ENCODE measurements at regions not wholly inside any gene's neighbourhood (a gene's known extent, or its start where the extent isn't known, plus 50 kb on each side); places are given as distances from the start of the nearest gene placed in this dataset.

- Histone ChIP-seq H3K9me3 (ENCODE audit: insufficient read depth in 2 of 2, low read depth in 1 of 2, low read length in 1 of 2) (no peaks in the 10 kb centered on the region), H3K36me3 (ENCODE audit: control insufficient read depth in 2 of 4, insufficient read depth in 4 of 4, low read length in 3 of 4) (no peaks in the 10 kb centered on the region), H3K79me2 (ENCODE audit: control insufficient read depth in 1 of 2, insufficient read depth in 2 of 2, low read length in 2 of 2) (no peaks in the 10 kb centered on the region), H3K14ac (ENCODE audit: insufficient read length) (no peak overlapping the region), H4K91ac (replicated peaks; ENCODE audit: insufficient read length, low read length) (no peak overlapping the region), H3K4me1 (replicated peaks in 1 of 4; ENCODE audit: control insufficient read depth in 3 of 4, insufficient read depth in 4 of 4, low read length in 3 of 4) (no peaks in the 10 kb centered on the region), H3K9ac (replicated peaks in 1 of 4; ENCODE audit: extremely low read depth in 1 of 4, low read depth in 3 of 4, low read length in 3 of 4) (no peak overlapping the region), H2BK120ac (replicated peaks; ENCODE audit: low read depth, low read length) (no peak overlapping the region), H3K27me3 (replicated peaks in 1 of 4; ENCODE audit: control insufficient read depth in 3 of 4, extremely low read depth in 1 of 4, insufficient read depth in 3 of 4, low read length in 3 of 4) (no peaks in the 10 kb centered on the region), H2BK20ac (ENCODE audit: low read length) (no peak overlapping the region), H3K23me2 (ENCODE audit: low read depth, low read length) (no peaks in the 10 kb centered on the region), H2AFZ (ENCODE audit: low read length) (no peak overlapping the region), H4K5ac (ENCODE audit: insufficient read length, low read depth, low read length) (no peak overlapping the region), H3K4ac (replicated peaks; ENCODE audit: insufficient read length, low read depth, low read length) (no peak overlapping the region), H4K8ac (ENCODE audit: extremely low read depth, insufficient read depth, low read length) (no peak overlapping the region), H3K4me3 (ENCODE audit: extremely low read depth in 1 of 4, insufficient read depth in 2 of 4, low read depth in 3 of 4, low read length in 4 of 4) (no peak overlapping the region), H2AK5ac (ENCODE audit: low read depth, low read length) (no peak overlapping the region), H3K56ac (replicated peaks; ENCODE audit: insufficient read length, low read depth, low read length) (no peak overlapping the region), H3K18ac (ENCODE audit: extremely low read depth, low read length) (no peak overlapping the region), H3K23ac (ENCODE audit: insufficient read length) (no peak overlapping the region), H2BK5ac (ENCODE audit: low read depth, low read length) (no peak overlapping the region), H3K79me1 (ENCODE audit: low read depth, low read length) (no peaks in the 10 kb centered on the region), H2BK15ac (ENCODE audit: low read length) (no peak overlapping the region), H2BK12ac (ENCODE audit: low read depth, low read length) (no peak overlapping the region), H3K4me2 (ENCODE audit: insufficient read depth in 1 of 2, low read depth in 2 of 2, low read length in 2 of 2) (no peak overlapping the region), H4K20me1 (replicated peaks in 1 of 2; ENCODE audit: control insufficient read depth in 1 of 2, insufficient read depth in 2 of 2, low read length in 2 of 2) (no peaks in the 10 kb centered on the region), H3K27ac (ENCODE audit: low read depth, low read length) (no peak overlapping the region)
- ChIA-PET CTCF (ENCODE audit: partially characterized antibody) (interaction anchor here (1.0 to 1.6 kb wide), 5 partner anchors 10 to 64 kb away, joined by 3 to 6 read pairs (median 5); no protein-coding TSS in a partner anchor), POLR2A (ENCODE audit: partially characterized antibody) (no interaction called here)
- FAIRE-seq (no peak), DNase-seq (ENCODE audit: low read depth in 1 of 2, low spot score in 2 of 2) (no peak)
- 100% methylated on average over 3 of the region's 3 CpGs; no CpG with 5 or more reads in 1 of the 2 experiments for WGBS, 2 experiments (ENCODE audit: extremely low coverage in 1 of 2, insufficient coverage in 1 of 2, insufficient read length in 1 of 2, insufficient replicate concordance in 2 of 2, low coverage in 1 of 2, low lambda C conversion rate in 2 of 2, missing lambda C conversion rate in 1 of 2)
- no peak for TF ChIP-seq SAP30 (IDR thresholded peaks at IDR 0.05; ENCODE audit: insufficient read depth, insufficient replicate concordance, low read length)
- TF ChIP-seq NANOG (IDR thresholded peaks at IDR 0.05; ENCODE audit: insufficient read depth, low read depth, low read length, poor library complexity, severe bottlenecking): no peak
Observed at GRCh38 chr4:81528979-81529378, 57.3 kb upstream of the RASGEF1B start.

All from H1 (cell line).